Activated CD8-positive, alpha-beta memory T cell treated with anti-CD3 and anti-CD28 coated beads, Interleukin-2, amount 50 U/mL, for 1 hour (primary cell): ENCODE measurements at regions not wholly inside any gene's neighbourhood (a gene's known extent, or its start where the extent isn't known, plus 50 kb on each side); places are given as distances from the start of the nearest gene placed in this dataset.

Experiments
- DNase-seq: peaks from one replicate; pipeline ENCODE4 v3.0.0-alpha.2; 2020; ENCODE audit errors: extremely low read depth

DNA sequence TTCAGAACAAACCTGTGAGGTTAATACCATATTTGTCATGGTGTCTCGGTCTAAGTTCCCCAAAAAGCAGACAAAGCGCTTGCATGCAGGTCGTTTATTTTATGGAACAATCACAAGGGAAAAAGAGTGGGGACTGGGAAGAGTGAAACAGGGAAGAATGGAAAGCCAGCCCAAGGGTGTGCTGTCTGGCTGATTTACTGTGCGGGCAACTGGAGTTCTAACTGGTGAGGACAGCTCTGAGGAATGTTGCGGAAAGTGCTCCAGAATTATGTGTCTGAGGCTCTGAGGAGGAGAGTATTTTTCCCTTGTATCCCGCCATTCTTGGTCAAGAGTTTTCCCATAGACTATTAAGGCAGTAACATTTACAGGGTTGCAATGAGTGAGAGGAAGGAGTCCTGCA, 465.4 kb downstream of the RMST start:
- DNase-seq = no peak

GRCh38 chr12:97936165-97936564, 473.6 kb downstream of the RMST start:
- no peak for DNase-seq

- no peak for DNase-seq
Observed at GRCh38 chr12:97938031-97938430, 475.4 kb downstream of the RMST start.

GRCh38 chr12:97939156-97939555, 476.6 kb downstream of the RMST start:
- DNase-seq = no peak

GRCh38 chr12:97940105-97940504, 477.5 kb downstream of the RMST start:
- no peak for DNase-seq

DNA sequence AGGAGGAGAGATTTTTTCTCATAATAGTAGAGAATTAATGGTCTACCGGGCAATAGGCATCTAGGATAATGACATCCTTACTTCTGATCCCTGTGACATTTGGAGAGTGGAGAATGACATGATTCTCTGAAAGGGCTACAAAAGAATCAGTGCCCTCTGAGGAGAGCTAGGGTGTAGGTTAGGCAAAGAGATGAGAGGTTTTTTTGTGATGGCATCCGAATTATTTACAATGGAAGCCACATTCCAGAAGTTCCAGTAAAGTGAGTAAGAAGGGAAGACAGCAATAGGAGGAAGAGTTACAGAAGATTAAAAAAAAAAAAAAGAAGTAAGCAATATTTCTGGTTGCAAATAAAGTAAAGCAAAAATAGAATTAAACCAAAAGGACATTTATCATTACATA, 478.0 kb downstream of the RMST start:
- no peak for DNase-seq

DNA sequence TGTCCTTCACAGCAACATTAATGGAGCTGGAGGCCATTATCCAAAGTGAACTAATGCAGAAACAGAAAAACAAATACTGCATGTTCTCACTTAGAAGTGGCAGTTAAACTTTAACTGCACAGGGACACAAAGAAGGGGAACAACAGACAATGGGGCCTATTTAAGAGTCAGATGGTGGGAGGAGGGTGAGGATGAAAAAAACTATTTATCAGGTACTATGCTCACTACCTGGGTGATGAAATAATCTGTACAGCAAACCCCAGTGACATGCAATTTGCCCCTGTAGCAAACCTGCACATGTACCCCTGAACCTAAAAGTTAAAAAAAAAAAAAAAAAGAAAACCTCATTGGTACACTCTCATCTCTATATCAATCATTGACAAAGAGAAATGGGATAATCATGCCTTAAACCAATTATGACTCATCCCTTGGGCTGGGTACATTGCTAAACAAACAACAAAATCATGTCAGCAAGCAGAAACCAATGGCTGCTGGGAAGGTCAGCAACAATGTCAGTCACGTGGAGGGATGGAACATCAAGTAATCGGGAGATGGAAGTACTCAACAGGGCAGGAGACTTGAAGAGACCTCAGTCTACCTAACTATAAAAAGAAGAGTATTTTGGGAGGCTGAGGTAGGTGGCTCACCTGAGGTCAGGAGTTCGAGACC, 479.2 kb downstream of the RMST start:
- no peak for DNase-seq

DNA sequence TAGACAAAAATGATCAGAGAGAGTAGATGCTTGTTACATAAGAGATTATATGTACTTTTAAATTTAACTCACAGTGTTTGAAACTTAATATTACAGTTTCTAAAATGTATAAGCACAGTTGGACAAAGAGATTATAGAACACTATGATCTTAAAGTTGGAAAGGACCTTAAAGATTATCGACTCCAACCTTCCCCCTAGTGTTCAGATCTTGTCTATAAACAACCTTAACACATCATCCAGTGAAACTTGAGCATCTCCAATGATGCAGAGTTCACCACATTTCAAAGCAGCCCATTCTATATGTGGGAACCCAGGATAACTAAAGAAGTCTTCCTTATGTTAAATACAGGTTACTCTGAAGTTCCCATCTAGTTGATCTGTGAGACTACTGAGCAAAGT, 480.8 kb downstream of the RMST start:
- no peak for DNase-seq

DNA sequence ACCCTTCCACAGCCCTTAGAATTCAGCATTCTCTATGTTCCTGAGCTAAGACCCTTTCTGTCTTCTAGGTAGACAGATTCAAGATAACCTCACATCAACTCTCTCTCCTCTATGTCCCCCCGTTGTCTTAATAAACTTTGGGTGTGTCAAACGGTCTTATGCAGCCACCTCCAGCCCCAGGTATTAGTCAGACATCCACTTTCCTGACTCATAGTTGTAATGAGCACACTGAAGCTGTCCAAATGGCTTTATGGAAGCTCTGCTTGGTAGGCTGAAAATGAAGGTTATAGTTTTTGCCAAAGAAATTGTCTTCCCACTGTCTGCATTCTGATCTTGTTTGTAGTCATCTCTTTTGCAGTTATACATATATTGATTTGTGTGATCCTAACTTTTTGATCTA, 482.0 kb downstream of the RMST start:
- no peak for DNase-seq

DNA sequence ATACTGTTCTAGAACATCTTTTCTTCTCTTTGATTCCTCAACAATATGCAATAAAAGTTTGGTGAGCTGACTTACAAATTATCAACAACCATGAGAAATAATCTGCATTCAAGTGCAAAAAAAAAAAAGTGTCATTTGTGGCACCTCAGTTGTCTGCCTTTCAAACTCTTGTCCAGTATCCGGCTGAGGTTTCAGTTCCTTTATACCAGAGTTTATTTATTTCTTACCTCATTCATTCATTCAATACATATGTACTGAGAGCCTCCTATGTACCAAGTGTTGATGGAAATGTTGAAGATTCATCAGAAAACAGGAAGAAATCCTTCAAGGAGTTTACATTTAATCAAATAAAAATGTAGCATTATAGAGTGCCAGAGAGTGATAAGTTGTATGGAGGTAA, 484.1 kb downstream of the RMST start:
- no peak for DNase-seq

DNA sequence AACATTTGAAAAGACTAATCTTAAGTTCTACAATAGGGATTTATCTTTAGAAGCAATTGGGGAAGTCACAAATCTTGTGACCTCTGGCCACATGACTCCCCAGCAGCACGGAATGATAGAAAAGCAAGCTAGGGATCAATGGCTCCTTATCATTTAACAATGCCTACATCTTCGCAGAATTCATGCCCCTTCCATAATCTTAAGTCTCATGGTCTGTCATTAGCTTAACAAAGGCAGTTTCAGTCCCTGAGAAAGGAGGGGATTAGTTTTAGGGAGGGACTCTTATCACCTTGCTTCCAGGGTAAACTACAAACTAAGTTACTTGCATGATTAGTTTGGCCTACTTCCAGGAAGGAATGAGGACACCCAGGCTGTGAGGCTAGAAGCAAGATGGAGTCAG, 486.0 kb downstream of the RMST start:
- DNase-seq = no peak

- DNase-seq = no peak
Observed at GRCh38 chr12:97951239-97951638, 488.6 kb downstream of the RMST start.

- no peak for DNase-seq
Observed at GRCh38 chr12:97951717-97952116, 489.1 kb downstream of the RMST start.

- DNase-seq = no peak
Observed at GRCh38 chr12:97957109-97957508, 494.5 kb downstream of the RMST start.

DNA sequence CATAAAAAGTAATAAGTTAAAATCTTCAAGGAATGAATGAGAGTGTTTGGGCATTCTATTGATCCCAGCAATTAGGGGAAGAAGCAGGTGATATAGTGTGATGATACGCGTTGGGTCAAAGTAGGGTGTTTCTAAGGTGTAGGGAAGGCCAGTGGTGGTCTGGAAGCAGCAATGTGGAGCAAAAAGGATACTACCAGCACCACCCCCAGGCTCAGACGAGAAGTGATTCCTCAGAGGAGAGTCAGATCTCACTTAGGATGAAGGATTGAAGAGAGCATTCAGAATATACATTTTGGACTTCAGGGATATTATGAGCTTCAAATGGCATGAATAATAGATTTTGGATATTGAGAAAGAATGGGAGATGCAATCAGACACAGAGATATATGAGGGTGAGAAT, 497.6 kb downstream of the RMST start:
- no peak for DNase-seq

DNA sequence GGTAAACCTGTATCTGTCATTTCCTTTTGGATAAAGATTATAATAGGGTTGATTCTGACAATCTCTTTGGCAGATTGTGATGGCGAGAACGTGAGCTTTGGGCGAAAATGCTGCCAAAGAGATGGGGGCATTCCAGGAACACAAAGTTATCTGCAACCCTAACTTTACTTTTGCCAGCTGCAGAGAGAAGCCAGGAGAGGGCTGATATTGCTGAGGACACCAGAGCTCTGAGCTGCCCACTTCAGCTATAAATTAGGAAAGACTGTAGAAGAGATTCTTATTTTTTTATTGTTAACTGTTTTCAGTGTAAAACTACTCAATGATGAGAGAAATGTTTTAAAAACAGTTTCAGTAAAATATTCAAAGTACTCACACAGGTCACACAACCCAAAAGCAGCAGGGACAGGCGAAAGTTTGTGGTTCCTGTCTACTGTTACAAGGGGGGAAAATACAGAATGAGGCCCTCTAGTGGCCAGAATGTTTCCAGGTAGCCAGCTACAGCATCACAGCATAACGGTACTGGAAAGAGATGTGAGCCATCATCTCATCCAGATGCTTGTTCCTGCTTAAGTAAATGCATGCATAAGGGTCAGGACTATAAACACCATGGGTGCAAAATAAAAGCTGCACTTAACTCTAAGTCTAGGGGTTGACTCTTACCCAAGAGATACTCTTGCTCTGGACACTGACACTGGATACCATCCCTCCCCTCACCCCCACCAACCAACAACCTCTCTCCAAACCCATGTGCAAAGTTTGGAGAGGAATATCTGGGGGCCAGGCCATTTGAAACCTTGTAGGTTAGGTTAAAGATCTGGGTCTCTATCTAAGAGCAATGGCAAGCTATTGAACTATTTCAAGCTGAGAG, 498.4 kb downstream of the RMST start:
- DNase-seq = no peak

GRCh38 chr12:97967831-97968230, 505.2 kb downstream of the RMST start:
- no peak for DNase-seq

DNA sequence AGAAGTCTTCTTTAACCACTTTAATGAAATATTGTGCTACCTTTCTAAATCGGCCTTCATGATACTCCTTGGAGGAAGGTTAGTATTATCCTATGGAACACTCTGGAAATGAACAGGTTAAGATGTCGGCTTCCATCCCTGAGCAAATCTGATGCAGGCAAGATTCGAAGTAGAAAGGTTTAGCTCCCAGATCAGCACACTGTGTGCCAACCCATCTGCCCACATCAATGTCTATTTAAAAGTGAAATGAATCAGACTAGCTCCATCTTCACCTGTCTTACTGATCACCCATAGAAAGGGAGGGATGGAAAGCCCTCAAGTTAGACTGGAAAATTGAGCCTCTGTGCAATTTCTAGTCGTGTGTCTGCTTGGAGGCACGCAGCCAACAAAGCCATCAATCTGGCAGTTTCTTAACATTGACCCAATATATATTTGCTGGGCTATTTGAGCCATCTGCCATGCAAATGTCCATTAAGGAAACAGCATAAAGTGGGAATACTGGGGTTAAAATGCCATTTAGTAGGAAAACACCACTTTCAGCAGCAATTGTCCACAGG, 506.1 kb downstream of the RMST start:
- no peak for DNase-seq

- DNase-seq = no peak
Observed at GRCh38 chr12:97977870-97978405, 515.3 kb downstream of the RMST start.

DNA sequence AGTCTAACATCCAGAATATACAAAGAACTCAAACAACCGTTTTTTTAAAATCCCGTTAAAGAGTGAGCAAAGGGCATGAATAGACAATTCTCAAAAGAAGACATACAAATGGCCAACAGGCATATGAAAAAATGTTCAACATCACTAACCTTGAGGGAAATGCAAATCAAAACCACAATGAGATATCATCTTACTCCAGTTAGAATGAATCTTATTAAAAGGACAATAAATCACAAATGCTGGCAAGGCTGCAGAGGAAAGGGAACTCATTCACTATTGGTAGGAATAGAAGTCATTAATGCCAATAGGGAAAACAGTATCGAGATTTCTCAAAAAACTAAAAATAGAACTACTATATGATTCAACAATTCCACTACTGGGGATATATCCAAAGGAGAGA, 520.1 kb downstream of the RMST start:
- DNase-seq = no peak

DNA sequence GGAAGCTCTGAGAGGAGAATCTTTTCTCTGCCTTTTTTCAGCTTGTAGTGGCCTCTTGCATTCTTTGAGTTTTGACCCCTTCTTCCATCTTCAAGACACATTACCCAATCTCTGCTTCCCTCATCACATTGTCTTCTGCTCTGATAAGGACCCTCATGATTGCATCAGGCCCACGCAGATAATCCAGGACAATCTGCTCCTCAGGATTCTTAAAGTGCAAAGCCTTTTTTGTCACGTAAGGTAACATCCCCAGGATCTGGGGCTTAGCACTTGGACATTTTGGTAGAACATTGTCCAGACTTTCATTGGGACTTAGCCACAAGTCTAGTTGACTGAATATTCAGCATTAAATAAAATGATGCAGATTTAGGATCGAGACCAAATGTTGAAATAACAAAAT, 521.2 kb downstream of the RMST start:
- no peak for DNase-seq

- DNase-seq = no peak
Observed at GRCh38 chr12:97984436-97984835, 521.8 kb downstream of the RMST start.
